ENCODE measurements at regions not wholly inside any gene's neighbourhood (a gene's known extent, or its start where the extent isn't known, plus 50 kb on each side); places are given as distances from the start of the nearest gene placed in this dataset.

GRCh38 chr3:70433091-70433490 lies 120.7 kb upstream of the MDFIC2 start:
- TF ChIP-seq E2F4 (CRISPR knock-in tag; IDR thresholded peaks at IDR 0.05; ENCODE audit: borderline replicate concordance, low read depth) = no peak
- TF ChIP-seq MLX (CRISPR knock-in tag; IDR thresholded peaks at IDR 0.05) = no peak

Data from WTC11 (cell line).